Esophagus squamous epithelium (tissue), 5 donors: ENCODE measurements at regions not wholly inside any gene's neighbourhood (a gene's known extent, or its start where the extent isn't known, plus 50 kb on each side); places are given as distances from the start of the nearest gene placed in this dataset.
"Not testable (repeated sequence)": the region's sequence is repeated elsewhere in the genome, so short reads cannot be mapped to it uniquely, and the experiment has no call there.

Experiments
- DNase-seq: peaks from one replicate; lab custom pipeline; 2025; lab: John Stamatoyannopoulos, UW
- H3K27ac ChIP-seq, 4 donors: fragments of 200-600 bp; sonication (generic); one replicate each; pipeline ENCODE4 v1.5.1; 2016 to 2019; ENCODE audit warnings: mild to moderate bottlenecking in 1 of 4
- H3K27me3 ChIP-seq, 4 donors: fragments of 200-600 bp; sonication (generic); 1 replicate in 3 of 4; 2 replicates in 1 of 4; pipeline versions ENCODE4 v1.5.1 to v1.6.0; 2017 to 2021; ENCODE audit warnings: antibody characterized with exemption in 1 of 4
- H3K36me3 ChIP-seq, 3 donors: fragments of 200-600 bp; sonication (generic); one replicate each; pipeline ENCODE4 v1.5.1; 2016 to 2019
- H3K4me1 ChIP-seq, 3 donors: fragments of 200-600 bp; sonication (generic); one replicate each; pipeline ENCODE4 v1.5.1; 2017 to 2019
- H3K4me3 ChIP-seq, 4 donors: fragments of 200-600 bp; sonication (generic); 1 replicate in 3 of 4; 2 replicates in 1 of 4; pipeline ENCODE4 v1.5.1; 2016 to 2019; ENCODE audit warnings: mild to moderate bottlenecking in 2 of 4, moderate library complexity in 1 of 4
- H3K9me3 ChIP-seq, 3 donors: fragments of 200-600 bp; sonication (generic); one replicate each; pipeline ENCODE4 v1.5.1; 2016 to 2019
- POLR2A ChIP-seq, 4 donors: fragments of 450-650 bp; IDR thresholded peaks; one replicate each; pipeline ENCODE4 v1.6.1; 2017; ENCODE audit warnings: antibody characterized with exemption in 4 of 4, mild to moderate bottlenecking in 4 of 4, moderate library complexity in 3 of 4
- WGBS, 2 donors: methylation state at CpG; one replicate each; pipeline ENCODE4 v1.1.5; 2018; 5-methylcytosine and 5-hydroxymethylcytosine counted together
- intact Hi-C: fragments of 100-400 bp; cut with DNase I; formaldehyde crosslinking; loops from one replicate; pipeline ENCODE4 v1.15.0; 2022
- TF ChIP-seq, protein P1 (sequence below), 6 experiments: fragments of 450-650 bp in 4 of 6; fragments of 200-600 bp in 2 of 6; sonication (generic) in 2 of 6; IDR thresholded peaks; one replicate each; pipeline ENCODE4 v1.5.1; 2016 to 2019; ENCODE audit warnings: antibody characterized with exemption in 6 of 6, mild to moderate bottlenecking in 4 of 6, moderate library complexity in 4 of 6
- donor health status: DM: yes; HTN: yes; CAD: no.

DNA sequence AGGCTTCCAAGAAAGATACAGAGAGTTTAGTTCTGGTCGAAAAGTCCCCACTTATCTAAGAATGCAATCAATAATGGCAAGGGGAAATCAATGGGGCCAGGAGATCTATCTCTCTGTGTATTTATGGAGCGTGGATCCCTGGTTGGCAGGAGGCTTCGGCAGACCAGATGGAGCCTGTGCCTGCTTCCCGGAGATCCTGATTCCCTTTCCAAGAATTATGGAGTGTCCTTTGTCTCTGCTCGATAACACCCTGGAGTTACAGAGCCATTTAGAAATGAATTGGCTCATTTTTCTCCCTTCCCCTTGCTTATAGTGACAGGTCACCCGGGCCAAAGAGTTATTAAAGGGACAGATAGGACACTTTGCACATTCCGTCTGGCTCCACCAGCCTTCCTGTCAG, 92.4 kb downstream of the ISX start:
- TF ChIP-seq, protein P1, sequence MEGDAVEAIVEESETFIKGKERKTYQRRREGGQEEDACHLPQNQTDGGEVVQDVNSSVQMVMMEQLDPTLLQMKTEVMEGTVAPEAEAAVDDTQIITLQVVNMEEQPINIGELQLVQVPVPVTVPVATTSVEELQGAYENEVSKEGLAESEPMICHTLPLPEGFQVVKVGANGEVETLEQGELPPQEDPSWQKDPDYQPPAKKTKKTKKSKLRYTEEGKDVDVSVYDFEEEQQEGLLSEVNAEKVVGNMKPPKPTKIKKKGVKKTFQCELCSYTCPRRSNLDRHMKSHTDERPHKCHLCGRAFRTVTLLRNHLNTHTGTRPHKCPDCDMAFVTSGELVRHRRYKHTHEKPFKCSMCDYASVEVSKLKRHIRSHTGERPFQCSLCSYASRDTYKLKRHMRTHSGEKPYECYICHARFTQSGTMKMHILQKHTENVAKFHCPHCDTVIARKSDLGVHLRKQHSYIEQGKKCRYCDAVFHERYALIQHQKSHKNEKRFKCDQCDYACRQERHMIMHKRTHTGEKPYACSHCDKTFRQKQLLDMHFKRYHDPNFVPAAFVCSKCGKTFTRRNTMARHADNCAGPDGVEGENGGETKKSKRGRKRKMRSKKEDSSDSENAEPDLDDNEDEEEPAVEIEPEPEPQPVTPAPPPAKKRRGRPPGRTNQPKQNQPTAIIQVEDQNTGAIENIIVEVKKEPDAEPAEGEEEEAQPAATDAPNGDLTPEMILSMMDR (IDR thresholded peaks at IDR 0.05): no peak
- TF ChIP-seq POLR2A (IDR thresholded peaks at IDR 0.05): no peak
- H3K27ac ChIP-seq: no peak overlapping the region
- H3K27me3 ChIP-seq: peaks cover 0 to 69% (median 0%) of the 10 kb centered on the region in 4 donors
- H3K4me1 ChIP-seq: no peaks in the 10 kb centered on the region
- DNase-seq: no peak
- WGBS, 2 donors: 39 to 68% methylated on average over 4 to 7 of the region's 7 CpGs
- H3K36me3 ChIP-seq: no peaks in the 10 kb centered on the region
- intact Hi-C loops: no loop called here
- H3K4me3 ChIP-seq: no peak overlapping the region
- no peaks in the 10 kb centered on the region for H3K9me3 ChIP-seq

DNA sequence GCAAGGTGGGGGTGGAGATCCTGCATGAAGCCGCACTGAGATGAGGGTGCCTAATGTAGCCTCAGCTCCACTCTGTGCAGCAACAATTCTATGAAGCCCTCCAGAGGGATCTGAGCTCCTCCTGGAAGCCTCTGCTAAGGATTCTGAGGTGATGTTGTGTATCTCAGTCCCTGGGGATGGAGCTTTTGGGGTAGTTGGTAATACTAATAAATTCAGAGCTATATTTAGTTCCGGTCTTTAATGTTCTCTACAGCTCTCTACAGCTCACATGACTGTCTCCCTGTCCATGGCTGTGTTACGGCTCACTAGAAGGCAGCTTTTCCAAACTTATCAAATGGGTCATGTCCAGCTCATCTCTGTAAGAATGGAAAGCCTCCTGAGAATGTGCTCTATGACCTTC, 93.4 kb downstream of the ISX start:
- 68 to 84% methylated on average over 2 to 3 of the region's 3 CpGs for WGBS, 2 donors
- intact Hi-C loops: no loop called here
- Histone ChIP-seq H3K27ac (no peak overlapping the region), H3K9me3 (no peaks in the 10 kb centered on the region), H3K4me1 (no peaks in the 10 kb centered on the region), H3K36me3 (no peaks in the 10 kb centered on the region), H3K27me3 (peaks cover 0 to 61% (median 0%) of the 10 kb centered on the region in 4 donors), H3K4me3 (no peak overlapping the region)
- DNase-seq: no peak
- TF ChIP-seq POLR2A (IDR thresholded peaks at IDR 0.05): no peak
- TF ChIP-seq, protein P1 (IDR thresholded peaks at IDR 0.05): no peak

DNA sequence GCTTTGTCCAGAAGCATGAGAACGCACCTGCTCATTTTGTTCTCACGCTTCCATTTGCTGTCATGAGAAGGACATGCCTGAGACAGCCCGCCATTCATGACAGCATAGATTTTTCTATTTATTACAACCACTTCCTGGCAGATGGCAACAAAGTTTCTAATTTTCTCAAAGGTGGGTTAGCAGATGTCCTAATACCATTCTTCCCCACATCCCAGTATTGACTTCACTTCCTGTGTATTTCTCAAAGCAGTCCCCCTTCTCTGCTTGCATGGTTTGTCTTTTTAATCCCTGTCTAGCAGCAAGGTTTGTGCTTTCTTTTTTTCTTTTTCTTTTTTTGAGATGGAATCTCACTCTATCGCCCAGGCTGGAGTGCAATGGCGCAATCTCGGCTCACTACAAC, 94.3 kb downstream of the ISX start:
- no peak for DNase-seq
- intact Hi-C loops: no loop called here
- TF ChIP-seq, protein P1 (IDR thresholded peaks at IDR 0.05): no peak
- TF ChIP-seq POLR2A (IDR thresholded peaks at IDR 0.05): no peak
- peaks cover 0 to 52% (median 0%) of the 10 kb centered on the region in 4 donors for H3K27me3 ChIP-seq
- no peaks in the 10 kb centered on the region for H3K4me1 ChIP-seq
- no peak overlapping the region for H3K27ac ChIP-seq
- H3K4me3 ChIP-seq: no peak overlapping the region
- H3K36me3 ChIP-seq: no peaks in the 10 kb centered on the region
- H3K9me3 ChIP-seq: no peaks in the 10 kb centered on the region
- 80 to 87% methylated on average over 6 of the region's 6 CpGs for WGBS, 2 donors

DNA sequence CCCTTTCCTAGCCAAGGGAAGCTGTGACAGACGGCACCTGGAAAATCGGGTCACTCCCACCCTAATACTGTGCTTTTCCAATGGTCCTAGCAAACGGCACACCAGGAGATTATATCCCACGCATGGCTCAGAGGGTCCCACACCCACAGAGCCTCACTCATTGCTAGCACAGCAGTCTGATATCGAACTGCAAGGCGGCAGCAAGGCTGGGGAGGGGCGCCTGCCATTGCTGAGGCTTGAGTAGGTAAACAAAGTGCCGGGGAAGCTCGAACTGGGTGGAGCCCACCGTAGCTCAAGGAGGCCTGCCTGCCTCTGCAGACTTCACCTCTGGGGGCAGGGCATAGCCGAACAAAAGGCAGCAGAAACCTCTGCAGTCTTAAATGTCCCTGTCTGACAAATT, 91.4 kb upstream of the HMGXB4 start:
- DNase-seq, H3K9me3 ChIP-seq, H3K4me3 ChIP-seq, H3K4me1 ChIP-seq, intact Hi-C loops, H3K27ac ChIP-seq, H3K36me3 ChIP-seq: not testable (repeated sequence)
- 76% methylated on average over 7 of the region's 11 CpGs; no CpG with 5 or more reads in 1 of the 2 donors for WGBS, 2 donors
- H3K27me3 ChIP-seq: peaks cover 0 to 17% (median 0%) of the 10 kb centered on the region in 4 donors

DNA sequence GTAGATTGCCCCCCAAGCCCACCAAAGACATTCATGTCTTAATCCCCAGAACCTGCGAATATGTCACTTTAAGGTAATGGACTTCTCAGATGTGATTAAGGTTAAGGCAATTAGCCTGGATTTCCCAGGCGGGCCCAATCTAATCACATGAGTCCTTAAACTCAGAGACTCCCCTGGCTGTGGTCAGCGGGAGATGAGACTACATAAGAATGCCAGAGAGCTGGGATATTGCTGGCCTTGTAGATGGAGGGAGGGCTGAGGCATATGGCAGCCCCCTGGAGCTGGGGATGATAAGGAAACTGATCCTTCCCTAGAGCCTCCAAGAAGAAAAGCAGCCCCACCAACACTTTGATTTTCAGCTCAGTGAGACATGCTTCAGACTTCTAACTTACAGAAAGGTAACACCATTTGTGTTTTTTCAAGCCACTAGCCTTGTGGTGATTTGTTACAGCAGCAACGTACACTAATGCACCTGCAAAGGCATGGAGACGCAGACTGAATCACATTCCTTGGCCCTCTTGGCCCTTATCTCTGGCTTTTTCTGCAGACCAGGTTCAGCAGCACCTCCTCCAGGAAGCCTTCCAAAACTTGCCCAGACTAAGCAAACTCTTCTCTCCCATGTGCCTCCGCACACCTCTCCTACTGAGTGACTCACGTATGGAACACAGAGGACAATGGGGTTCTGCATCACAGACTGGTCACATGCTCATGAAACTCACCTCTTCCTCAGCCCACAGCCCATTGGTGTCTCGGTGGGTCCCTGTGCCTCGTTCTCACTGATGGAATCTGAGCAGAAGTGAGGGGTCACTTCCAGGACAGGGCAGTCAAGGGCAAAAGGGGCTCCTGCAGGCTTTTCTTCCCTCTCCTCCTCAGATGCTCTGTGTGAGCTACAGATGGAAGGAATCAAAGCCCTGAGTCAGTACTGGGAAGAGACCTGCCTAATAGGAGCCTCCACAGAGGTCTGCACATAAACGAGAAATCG, 86.3 kb upstream of the HMGXB4 start:
- intact Hi-C loops: no loop called here
- WGBS, 2 donors: 59 to 65% methylated on average over 8 to 11 of the region's 11 CpGs
- H3K36me3 ChIP-seq: no peaks in the 10 kb centered on the region
- TF ChIP-seq, protein P1 (IDR thresholded peaks at IDR 0.05): no peak
- no peak for TF ChIP-seq POLR2A (IDR thresholded peaks at IDR 0.05)
- no peaks in the 10 kb centered on the region for H3K9me3 ChIP-seq
- H3K27ac ChIP-seq: no peak overlapping the region
- no peak overlapping the region for H3K4me3 ChIP-seq
- peaks cover 0 to 48% (median 0%) of the 10 kb centered on the region in 4 donors for H3K27me3 ChIP-seq
- no peaks in the 10 kb centered on the region for H3K4me1 ChIP-seq
- no peak for DNase-seq
